GM18858 (cell line): ENCODE measurements at regions not wholly inside any gene's neighbourhood (a gene's known extent, or its start where the extent isn't known, plus 50 kb on each side); places are given as distances from the start of the nearest gene placed in this dataset.
"Not testable (repeated sequence)": the region's sequence is repeated elsewhere in the genome, so short reads cannot be mapped to it uniquely, and the experiment has no call there.

ENCODE experiments used
- ATAC-seq: cut with Tn5 transposase; IDR thresholded peaks from one replicate; pipeline ENCODE4 v1.9.1; 2021; ENCODE audit not compliant: unreplicated experiment

DNA sequence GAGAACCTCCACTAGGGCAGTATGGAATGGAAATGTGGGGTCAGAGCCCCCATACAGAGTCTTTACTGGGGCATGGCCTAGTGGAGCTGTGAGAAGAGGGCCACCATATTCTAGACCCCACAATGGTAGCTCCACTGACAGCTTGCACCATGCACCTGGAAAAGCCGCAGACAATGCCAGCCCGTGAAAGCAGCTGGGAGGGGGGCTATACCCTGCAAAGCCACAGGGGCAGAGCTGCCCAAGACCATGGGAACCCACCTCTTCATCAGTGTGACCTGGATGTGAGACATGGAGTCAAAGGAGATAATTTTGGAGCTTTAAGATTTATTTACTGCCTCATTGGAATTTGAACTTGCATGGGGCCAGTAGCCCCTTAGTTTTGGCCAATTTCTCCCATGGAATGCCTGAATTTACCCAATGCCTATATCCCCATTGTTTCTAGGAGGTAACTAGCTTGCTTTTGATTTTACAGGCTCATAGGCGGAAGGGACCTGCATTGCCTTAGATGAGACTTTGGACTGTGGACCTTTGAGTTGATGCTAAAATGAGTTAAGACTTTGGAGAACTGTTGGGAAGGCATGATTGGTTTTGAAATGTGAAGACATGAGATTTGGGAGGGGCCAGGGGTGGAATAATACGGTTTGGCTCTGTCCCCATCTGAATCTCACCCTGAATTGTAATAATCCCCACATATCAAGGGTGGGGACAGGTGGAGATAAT, 89.4 kb upstream of the MAMLD1 start:
- ATAC-seq: not testable (repeated sequence)

DNA sequence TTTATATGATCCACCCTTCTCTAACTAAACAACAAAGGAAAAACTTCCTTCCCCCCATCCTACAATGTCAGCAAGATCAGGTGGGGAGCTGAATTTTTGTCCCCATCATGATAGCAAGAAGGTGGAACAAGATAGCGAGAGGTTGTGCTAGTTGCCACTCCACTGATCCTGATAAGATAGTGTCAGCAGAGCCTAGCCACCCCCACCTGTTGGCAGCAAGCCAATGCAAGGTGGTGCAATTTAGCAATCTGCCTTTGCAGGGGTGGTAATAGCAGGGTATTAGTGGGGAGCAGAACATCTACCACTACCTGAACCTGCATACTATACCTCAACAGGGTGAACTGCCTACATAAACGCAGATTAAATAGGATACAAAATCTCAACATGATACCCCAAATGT, 80.2 kb upstream of the MAMLD1 start:
- ATAC-seq: no peak

DNA sequence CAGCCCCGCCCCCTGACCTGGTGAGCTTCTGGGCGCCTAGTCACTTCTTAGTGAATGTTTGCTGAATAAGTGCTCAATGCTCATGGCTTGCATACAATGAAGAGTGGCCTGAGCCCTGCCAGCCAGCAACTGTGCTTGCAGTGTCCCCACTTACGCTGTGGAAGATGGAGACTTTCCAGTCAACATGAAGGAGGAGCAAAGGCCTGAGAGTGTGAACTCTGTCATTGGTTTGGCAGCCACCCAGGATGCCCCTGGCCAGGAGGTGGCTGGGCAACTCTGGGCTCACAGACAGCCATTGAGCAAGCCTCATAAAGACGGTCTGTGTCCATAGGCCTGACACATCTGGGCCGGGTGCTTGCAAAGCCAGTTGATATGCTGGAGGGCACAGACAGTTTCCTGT, 72.1 kb upstream of the MAMLD1 start:
- no peak for ATAC-seq

DNA sequence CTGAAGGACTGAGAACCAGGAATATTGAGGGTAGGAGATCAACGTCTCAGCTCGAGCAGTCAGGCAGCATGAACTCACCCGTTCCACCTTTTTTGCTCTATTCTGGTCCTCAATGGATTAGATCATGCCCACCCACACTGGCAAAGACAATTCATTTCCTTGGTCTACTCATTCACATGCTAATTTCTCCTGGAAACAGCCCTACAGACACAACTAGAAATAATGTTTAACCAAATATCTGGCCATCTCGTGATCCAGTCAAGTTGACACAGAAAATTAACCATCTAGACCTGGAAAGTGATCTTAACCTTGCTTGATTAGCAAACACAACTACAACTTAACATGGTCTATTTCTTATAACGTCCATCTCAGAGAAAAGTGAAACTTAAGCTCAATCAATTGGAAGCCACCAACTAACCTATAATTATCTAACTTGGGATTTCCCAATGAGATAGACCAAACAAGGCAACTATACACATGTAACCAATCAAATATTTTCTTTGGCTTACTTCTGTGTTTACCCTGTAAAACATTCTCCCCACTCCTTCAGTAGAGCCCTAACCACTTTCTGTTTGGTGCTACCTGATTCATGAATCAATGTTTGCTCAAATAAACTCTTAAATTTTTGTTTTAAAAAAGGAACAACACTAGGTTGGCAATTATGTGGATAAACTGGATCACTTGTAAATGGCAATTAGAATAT, 69.7 kb upstream of the MAMLD1 start:
- ATAC-seq: no peak

DNA sequence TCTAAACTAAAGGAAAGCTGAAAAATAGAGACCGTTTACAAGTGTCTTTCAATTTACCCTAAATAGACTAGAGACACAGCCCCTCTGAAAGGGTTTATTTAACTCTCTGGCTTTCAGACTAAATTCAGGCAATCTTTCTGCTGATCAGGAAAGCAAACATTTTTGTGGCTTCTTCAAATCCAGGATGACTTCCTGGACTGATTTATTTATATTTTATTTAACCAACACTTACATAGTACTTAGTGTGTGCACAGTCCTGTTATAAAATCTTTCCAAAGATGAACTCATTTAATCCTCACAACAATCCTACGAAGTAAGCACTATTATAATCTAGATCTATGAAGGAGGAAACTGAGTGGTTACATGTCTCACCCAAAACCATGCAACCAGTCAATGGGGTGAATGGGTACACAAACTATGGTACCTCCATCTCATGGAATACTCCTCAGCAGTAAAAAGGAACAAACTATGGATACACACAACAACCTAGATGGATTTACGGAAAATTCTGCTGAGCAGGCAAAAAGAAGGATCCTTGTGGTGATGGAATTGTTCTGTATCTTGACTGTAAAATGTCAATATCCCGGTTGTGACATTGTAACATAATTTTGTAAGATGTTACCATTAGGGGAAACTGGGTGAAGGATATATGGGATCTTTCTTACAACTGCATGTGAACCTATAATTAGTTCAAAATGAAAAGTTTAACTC, 64.1 kb upstream of the MAMLD1 start:
- ATAC-seq: no peak

DNA sequence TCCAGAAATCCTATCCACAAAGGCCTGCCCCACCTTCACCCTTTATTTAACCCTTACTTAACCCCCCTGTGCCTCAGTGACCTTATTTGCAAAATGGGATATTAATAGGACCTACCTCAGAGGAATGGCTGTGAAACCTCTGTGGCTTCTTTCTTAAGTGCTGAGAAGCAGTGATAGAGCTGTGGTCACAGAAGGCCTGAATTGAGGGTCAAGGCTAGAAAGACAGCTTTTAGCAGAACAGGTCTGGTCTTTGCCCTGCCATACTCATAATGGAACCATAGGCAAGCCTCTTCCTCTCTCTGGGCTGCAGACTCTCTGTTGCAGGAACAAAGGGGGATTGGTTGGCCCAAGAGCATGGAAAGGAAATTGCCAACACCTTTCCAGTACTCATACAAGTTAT, 63.5 kb upstream of the MAMLD1 start:
- no peak for ATAC-seq

DNA sequence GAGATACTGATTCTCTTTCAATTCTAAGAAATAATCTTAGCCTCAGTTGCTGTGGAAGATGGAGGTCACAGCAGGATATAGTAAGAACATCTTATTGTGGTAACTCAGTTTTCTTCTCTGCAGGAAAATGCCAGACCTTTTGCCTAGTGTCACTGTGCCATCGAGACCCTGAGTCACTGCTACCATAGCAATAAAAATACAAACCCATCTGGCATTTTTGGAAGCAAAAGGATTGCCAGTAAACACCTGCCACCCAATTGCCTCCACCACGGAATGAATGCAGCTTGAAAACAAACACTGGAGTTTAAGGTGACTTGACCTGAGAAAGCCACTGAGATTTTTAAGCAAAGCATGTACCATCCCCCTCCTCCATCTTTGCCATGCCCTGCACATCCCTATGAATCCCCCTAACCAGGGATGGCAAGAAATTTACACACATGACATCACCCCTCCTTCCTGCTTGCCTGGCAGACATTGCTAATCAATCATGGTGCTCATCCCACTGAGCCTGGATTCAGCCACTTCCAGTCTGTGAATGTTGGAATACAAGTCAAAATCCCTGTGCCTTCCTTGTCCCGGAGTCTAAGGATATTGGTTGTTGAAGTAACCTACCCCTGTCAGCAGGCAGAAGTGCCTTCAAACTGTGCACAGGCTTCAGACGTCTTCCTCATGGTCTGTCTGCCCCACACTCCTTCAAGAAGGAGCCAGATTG, 59.6 kb upstream of the MAMLD1 start:
- no peak for ATAC-seq

DNA sequence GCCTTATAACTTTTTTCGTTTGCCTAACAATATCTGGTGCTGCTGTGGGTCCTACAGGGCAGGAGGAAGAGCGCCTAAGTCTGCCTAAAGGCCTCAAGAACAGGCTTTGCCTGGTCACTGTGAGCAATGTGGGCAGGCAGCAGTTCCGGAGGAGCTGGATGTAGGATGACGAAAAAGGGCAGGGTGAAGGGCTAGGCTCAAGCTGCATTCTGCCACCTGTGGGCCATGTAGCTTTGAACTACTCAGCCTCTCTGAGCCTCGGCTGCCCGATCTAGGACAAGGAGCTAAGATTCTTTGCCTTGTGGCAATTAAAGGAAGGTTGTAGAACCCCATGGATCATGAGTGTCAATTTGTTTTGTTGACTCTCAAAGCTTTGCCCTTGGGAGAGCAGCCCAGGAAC, 57.1 kb upstream of the MAMLD1 start:
- ATAC-seq: no peak

DNA sequence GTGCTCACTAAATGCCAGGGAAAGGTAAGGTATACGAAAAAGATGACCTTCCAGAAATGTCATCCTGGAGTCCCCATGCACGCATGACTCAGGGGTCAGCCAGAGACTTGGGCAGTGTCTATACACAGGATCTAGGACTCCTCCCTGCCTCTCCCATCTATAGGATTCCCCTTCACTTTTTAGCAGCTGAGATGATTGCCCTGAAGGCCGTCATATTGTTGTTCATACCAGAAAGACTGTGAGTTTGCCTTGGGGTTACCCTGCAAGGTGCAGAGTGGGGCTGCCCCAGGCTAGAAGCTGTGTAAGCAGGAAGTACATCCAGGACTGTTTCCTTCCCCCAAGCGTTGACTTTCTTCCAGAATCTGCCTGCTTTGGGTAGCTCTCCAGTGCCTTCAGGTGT, 55.1 kb upstream of the MAMLD1 start:
- ATAC-seq: no peak

DNA sequence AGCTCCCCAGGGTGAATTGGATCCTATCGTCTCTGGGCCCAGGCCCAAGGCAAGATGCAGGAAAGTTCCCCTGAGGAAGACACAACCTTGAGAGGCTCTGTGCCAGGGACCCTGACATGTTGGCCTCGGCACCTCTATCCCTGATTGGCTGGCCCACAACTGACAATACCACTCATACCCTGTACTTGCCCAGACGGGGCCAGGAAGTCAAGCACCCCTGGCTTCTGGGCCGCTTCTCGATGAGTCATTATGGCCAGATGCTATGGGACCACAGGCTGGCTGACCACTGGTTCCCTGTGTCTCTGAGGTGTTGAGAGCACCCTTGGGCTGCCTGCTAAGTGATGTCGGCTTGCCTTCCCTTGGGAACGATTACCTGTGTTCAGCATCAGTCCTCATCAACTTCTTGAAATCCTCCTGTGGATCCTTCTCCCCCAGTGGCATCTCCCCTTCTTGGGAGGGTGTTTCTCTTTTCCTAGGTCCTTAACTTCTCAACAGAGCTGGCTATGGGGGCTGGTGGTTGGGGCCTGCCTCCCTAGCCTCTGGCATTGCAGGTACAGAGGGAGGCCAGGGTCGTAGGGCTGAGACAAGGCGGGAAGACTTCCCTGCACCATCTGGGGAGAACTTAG, 54.5 kb upstream of the MAMLD1 start:
- ATAC-seq: no peak

DNA sequence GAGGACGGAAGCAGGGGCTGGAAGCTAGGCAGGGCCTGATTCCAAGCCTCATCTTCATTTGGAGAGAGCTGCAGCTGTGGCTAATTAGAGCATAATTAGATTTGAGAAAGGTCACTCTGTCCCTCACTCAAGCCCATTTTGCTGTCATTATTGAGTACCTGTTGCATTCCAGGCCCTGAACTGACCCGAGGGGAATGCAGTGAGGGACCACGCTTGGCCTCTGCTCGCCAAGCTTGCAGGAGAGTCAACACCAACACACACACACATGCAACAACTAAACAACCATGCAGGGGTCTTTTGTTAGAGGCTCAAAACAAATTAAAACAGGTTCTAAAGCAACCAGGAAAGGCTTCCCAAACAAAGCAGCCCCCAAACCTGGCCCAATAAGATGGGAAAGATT, 52.7 kb upstream of the MAMLD1 start:
- ATAC-seq: no peak

DNA sequence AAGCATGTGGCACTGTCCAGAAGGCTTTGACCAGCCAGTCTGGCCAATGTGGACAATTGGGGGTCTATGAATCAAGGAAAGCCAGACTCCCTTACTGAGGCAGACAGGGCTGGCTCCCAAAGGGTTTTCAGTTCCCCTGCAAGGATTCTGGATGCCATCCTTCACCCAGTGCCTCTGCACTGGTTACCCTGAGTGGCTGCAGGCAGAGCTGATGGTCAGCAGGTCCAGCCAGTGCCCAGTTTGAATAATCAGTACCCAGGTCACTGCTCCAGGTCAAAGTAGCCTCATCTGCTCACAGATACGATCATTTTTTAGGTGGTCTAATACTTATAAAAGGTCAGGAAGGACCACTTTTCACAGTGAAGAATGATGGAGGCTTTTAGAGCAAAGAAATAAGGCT, 52.2 kb upstream of the MAMLD1 start:
- no peak for ATAC-seq

DNA sequence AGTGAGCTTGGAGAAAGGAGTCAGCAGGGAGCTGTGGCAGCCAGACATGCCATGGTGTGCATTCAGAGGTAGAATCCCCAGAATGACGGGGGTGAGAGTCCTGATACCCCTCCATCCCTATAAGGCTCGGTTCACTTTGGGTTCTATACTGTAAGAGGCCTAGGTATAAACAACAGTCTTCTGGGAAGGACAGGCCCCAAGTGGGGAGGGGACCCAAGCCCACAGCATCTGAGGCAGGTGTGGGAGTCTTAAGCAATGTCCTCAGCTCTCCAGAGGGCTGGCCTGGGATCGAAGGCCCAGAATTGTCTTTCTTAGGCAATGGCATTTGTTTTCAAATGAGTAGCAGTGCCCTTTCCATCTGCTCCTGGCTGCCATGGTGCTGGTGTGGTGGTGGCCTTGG, 50.2 kb upstream of the MAMLD1 start:
- ATAC-seq: no peak
